H1 (cell line): ENCODE measurements at regions not wholly inside any gene's neighbourhood (a gene's known extent, or its start where the extent isn't known, plus 50 kb on each side); places are given as distances from the start of the nearest gene placed in this dataset.

Experiments used
- ATF2 ChIP-seq: IDR thresholded peaks from 2 replicates; pipeline ENCODE4 v1.6.1; 2012; ENCODE audit warnings: low read length, inconsistent platforms

GRCh38 chr5:68435611-68436010 is 220.1 kb downstream of the PIK3R1 start (continued):
- no peak for TF ChIP-seq ATF2
